K562 (cell line): ENCODE measurements at regions not wholly inside any gene's neighbourhood (a gene's known extent, or its start where the extent isn't known, plus 50 kb on each side); places are given as distances from the start of the nearest gene placed in this dataset.

Experiments used
- CTCF ChIP-seq, 3 experiments: IDR thresholded peaks in 2 of 3; conservative IDR thresholded peaks in 1 of 3; 2 replicates each; pipeline ENCODE4 v1.5.1; 2011 to 2012; ENCODE audit warnings: low read length in 3 of 3, mild to moderate bottlenecking in 3 of 3, control low read depth in 2 of 3, improper control_type of control experiment in 1 of 3, inconsistent platforms in 1 of 3, low read depth in 1 of 3, mixed read lengths in 1 of 3, moderate library complexity in 1 of 3; ENCODE audit not compliant: insufficient read depth in 2 of 3
- ERF ChIP-seq: fragments of 450-650 bp; formaldehyde crosslinking; IDR thresholded peaks from 2 replicates; pipeline ENCODE4 v1.4.0; 2020; ENCODE audit warnings: mild to moderate bottlenecking, mixed read lengths
- NCOA1 ChIP-seq: fragments of 450-650 bp; IDR thresholded peaks from 2 replicates; pipeline ENCODE4 v1.6.1; 2016; ENCODE audit warnings: low read depth
- POLR2A ChIP-seq: fragments of 450-650 bp; conservative IDR thresholded peaks from 2 replicates; pipeline ENCODE4 v1.6.1; 2016
- RAD21 ChIP-seq, 2 experiments: fragments of 250-450 bp in 1 of 2; fragments of 450-650 bp in 1 of 2; sonication (Bioruptor Pico) in 1 of 2; formaldehyde crosslinking in 1 of 2; IDR thresholded peaks in 1 of 2; conservative IDR thresholded peaks in 1 of 2; 2 replicates each; pipeline versions ENCODE4 v1.4.0 to v1.8.0; 2020 to 2022; ENCODE audit warnings: mild to moderate bottlenecking in 2 of 2, moderate library complexity in 1 of 2
- SOX6 ChIP-seq: fragments of 450-650 bp; IDR thresholded peaks from 2 replicates; pipeline ENCODE4 v1.6.1; 2014; ENCODE audit warnings: mild to moderate bottlenecking
- TAF1 ChIP-seq: IDR thresholded peaks from 2 replicates; pipeline ENCODE4 v1.6.1; 2011; ENCODE audit warnings: mild to moderate bottlenecking, low read length, moderate library complexity; ENCODE audit not compliant: insufficient read depth, control insufficient read depth, severe bottlenecking; ENCODE audit errors: extremely low read depth
- YY1 ChIP-seq, 3 experiments: IDR thresholded peaks; 2 replicates each; pipeline ENCODE4 v1.6.1; 2011; ENCODE audit warnings: low read length in 2 of 3, mild to moderate bottlenecking in 2 of 3, moderate library complexity in 2 of 3, borderline replicate concordance in 1 of 3, control low read depth in 1 of 3, low read depth in 1 of 3; ENCODE audit not compliant: insufficient read depth in 3 of 3, insufficient replicate concordance in 2 of 3, control insufficient read depth in 1 of 3, insufficient read length in 1 of 3; ENCODE audit errors: extremely low read depth in 1 of 3

- TF ChIP-seq RAD21 (CRISPR knock-in tag; conservative IDR thresholded peaks at IDR 0.05 in 1 of 2, IDR thresholded peaks at IDR 0.05 in 1 of 2) (no peak), TAF1 (no peak), NCOA1 (no peak), CTCF (IDR thresholded peaks at IDR 0.05 in 2 of 3, conservative IDR thresholded peaks at IDR 0.05 in 1 of 3; ENCODE audit: insufficient read depth in 2 of 3, low read depth in 1 of 3, low read length in 3 of 3) (no peak), SOX6 (no peak), ERF (no peak), YY1 (IDR thresholded peaks at IDR 0.05; ENCODE audit: borderline replicate concordance in 1 of 3, control insufficient read depth in 1 of 3, extremely low read depth in 1 of 3, insufficient read depth in 3 of 3, insufficient read length in 1 of 3, insufficient replicate concordance in 2 of 3, low read depth in 1 of 3, low read length in 2 of 3) (no peak), POLR2A (no peak)
These were observed 1995.6 kb upstream of the RAG2 start for GRCh38 chr11:38593649-38594048.
